GM11168 (cell line): ENCODE measurements at regions not wholly inside any gene's neighbourhood (a gene's known extent, or its start where the extent isn't known, plus 50 kb on each side); places are given as distances from the start of the nearest gene placed in this dataset.
"Not testable (repeated sequence)": the region's sequence is repeated elsewhere in the genome, so short reads cannot be mapped to it uniquely, and the experiment has no call there.

Experiments
- in situ Hi-C: fragments of 300-500 bp; cut with MboI; formaldehyde crosslinking; loops from one replicate; pipeline ENCODE4 v1.12.0; 2022; ENCODE audit warnings: low sequenced_read_pairs; ENCODE audit not compliant: unreplicated experiment

DNA sequence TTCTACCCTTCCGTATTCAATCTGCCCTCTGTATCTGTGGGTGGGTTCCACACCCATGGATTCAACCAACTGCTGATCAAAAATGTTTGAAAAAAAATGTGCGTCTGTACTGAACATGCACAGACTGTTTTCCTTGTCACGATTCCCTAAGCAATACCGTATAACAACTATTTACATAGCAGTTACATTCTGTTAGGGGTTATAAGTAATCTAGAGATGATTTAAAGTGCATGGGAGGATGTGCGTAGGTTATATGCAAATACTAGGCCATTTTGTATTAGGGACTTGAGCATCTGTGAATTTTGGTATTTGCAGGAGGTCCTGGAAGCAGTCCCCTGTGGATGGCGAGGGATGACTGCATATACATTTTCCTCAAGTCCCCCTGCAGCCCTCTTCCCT lies 486.9 kb downstream of the PREX1 start:
- in situ Hi-C loops, result no loop called here

GRCh38 chr20:48339986-48340882 lies 487.6 kb downstream of the PREX1 start:
- in situ Hi-C loops, result no loop called here

- in situ Hi-C loops, result no loop called here
These were observed 488.4 kb downstream of the PREX1 start for GRCh38 chr20:48339190-48339985.

DNA sequence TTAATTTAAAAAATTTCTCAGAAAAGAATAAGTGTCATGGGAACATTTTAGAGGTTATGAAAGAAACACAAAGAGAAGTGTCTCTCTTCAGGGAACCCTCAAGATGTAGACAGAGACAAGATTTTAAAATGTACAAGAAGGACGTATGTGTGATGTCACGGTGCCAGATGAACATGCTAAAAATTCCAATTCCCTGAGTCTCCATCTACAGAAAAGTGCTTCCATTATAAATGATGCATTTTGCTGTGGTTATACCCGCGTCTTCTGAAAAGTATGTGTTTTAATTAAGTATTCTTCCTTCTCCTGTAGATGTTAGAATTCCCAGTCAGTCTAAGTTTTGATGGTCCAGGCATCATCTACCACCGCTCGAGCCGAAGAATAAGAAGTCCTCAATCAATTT lies 489.1 kb downstream of the PREX1 start:
- in situ Hi-C loops, result no loop called here

GRCh38 chr20:48336597-48336996 lies 491.2 kb downstream of the PREX1 start:
- in situ Hi-C loops, result no loop called here

- in situ Hi-C loops, result no loop called here
These were observed 492.3 kb downstream of the PREX1 start for GRCh38 chr20:48335308-48336050.

- in situ Hi-C loops, result no loop called here
These were observed 494.1 kb downstream of the PREX1 start for GRCh38 chr20:48333707-48334106.

GRCh38 chr20:48332555-48332954 lies 495.2 kb downstream of the PREX1 start:
- in situ Hi-C loops, result no loop called here

DNA sequence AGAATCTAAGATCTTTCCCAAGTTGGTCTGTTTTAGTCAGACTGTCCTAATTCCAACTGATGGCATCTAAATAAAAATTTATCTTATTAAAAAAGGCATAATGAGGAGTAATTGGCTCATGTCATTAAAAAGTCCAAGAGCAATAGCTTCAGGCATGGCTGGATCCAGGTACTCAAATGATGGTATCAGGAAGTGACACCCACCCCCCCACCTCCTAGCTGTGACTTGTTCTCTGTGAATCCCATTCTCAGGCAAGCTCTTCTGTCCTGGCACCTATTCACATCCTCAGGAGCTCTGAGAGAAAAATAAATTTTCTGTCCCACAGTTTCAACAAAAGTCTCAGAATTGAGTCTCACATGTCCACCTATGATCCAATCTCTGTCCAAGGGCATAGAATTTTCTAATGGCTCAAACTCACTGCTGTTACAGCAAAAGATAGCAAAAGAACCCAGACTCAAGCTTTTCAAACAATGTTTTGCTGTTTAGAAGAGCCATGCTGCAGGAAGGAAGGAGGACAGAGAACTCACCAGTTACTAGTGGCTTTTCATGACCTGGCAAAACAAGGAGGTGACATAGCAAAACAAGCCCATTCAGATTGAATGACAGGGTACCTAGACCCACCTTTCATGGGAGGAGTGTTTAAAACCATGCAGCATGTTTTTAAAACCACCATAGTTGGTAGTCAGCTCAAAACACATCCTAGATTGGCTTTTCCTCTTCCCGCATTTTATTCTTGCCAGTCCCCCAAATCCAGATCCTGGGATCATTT lies 496.1 kb downstream of the PREX1 start:
- in situ Hi-C loops, result no loop called here

DNA sequence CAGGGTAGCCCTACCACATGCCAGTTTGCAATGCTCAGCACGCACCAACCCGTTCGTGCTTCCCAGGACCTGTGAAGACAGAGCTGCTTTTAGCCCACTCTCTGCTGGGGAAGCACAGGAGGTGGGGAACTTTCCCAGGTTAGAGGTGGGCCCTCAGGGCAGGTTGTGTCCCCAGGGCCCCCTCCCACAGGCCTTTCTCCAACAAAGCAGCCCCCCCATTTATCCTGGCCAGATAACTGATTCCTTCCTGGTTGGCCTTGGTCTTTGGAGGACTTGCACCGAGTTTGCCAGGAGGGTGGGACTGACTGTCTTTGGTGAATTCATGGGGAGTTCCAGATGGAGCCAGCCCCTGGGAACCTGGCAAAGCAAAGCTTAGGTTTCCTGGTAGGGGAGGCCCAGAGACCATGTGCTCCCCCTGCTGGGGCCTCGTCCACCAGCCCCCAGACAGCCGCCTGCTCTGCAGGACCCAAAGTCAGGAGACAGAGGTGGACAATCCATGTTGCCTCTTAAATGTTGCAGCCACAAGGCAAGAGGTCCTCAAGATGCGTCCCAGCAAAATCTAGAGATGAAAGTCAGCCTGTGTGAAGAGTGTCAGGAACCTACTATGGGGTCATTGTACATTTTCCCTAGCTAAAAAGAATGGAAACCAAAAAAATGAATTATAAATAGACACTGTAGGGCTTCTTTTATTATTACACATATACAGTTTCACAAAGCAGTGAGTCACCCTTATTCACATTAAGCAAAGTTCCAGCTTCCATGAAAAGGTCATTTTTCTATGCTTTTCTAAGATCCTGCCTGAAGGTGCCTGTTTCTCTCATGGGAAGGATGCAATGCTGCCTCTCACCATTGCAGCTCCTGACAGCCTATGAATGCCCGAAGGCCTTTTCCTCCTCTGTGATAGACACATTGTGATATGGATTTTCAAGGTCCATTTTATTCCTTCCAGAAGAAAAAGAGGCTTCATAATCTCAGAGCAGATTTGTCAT lies 497.8 kb downstream of the PREX1 start:
- in situ Hi-C loops, result no loop called here

DNA sequence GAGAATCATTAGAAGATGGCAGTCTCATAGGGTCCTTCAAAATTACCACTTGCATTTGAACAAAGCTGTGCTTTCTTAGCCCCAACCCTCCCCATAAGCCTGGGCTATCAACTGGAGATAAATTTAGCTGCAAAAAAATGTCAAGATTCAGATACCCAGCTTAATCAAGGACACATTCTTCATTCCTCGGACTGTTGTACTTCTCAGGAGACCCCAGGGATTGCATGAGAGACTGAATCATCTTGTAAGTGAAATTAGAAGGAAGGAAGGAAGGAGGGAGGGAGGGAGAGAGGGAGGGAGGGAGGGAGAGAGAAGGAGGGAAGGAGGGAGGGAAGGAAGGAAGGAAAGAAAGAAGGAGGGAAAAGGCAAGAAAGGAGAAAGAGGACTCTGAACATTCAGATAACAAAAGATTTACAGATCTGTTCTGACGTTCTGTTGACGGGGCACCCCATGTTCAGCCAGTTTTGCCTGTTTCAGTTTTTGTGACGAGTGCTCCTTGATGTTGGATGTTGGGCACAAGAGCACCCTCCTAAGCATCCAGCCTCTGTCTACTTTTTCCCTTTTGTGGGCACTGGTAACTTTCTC lies 498.7 kb downstream of the PREX1 start:
- in situ Hi-C loops, result no loop called here

DNA sequence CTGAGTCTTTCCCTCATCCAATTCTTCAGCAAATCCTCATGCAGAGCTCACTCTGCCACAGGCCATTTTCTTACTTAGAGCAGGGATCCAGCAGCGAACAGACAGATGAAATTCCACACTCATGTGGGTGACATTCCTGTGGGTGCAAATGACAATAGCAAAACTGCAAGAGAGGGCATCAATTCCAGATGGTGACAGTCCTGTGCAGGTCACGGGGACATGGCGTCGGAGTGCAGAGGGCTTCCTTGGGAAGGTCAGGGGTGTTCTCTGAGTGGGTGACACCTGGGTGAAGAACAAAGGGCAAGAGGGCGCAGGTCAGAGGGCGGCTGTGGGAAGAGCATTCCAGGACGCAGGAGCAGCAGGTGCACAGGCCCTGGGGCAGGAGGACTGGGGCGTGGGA lies 500.0 kb downstream of the PREX1 start:
- in situ Hi-C loops, result not testable (repeated sequence)

- in situ Hi-C loops, result no loop called here
These were observed 500.9 kb downstream of the PREX1 start for GRCh38 chr20:48326868-48327267.

GRCh38 chr20:48326434-48326691 lies 501.4 kb downstream of the PREX1 start:
- in situ Hi-C loops, result no loop called here

GRCh38 chr20:48325656-48326433 lies 502.0 kb downstream of the PREX1 start:
- in situ Hi-C loops, result no loop called here

DNA sequence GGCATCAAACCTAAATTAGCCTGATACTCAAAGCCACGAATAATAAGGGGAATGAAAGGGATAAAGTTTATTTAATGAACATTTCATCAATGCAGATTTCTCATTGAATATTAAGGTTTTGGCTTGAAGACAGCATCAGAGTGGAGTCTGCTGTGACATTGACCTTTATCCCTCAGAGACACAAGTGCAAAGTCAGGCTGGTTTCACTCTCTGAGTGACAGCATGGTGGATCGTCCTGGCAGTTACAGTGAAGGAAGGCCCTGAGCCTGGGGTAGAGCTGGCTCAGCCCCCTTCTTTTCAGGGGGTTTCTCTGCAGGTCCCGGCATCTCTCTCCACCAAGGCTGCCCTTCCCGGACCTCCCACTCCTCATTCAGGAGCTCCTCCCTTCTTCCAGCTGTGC lies 503.1 kb downstream of the PREX1 start:
- in situ Hi-C loops, result no loop called here

DNA sequence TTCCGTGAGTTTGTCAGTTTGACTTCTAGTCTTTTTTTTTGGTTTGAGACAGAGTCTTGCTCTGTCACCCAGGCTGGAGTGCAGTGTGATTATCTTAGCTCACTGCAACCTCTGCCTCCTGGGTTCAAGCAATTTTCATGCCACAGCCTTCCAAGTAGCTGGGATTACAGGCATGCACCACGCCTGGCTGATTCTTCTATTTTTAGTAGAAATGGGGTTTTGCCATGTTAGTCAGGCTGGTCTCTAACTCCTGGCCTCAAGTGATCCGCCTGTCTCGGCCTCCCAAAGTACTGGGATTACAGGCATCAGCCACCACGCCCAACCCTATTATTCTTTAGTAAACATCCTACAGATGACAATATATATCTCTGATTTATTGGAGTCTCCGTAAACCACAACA lies 506.5 kb downstream of the PREX1 start:
- in situ Hi-C loops, result no loop called here

DNA sequence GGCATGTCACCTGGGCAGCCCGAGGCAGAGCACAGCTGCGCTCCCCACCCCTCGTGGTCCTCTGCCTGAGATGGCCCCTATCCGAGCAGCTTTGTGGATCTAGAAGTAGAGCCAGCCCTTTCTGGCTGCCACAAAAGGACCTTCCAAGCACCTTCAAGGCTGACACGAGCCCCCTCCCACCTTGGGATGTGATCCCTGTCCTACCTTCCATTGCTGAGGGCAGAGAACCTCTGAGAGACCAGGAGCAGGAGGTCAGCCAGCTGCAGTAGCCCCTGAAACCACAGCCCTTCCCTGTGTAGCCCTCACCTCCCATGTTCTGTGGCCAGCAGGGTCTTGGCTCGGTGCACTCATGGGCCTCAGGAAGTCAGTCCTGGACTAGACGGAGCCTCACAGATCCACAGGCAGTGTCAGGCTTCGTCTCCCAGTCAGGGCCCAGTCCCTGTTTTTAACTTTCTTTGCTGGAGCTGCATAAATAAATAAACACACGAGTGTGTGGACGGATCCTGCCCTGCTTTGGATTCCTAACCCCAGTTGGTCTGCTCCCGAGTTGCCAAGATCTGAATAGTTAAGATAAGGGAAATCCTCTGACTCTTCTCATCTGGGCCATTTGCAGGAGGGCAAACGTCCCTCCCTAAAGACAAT lies 507.7 kb downstream of the PREX1 start:
- in situ Hi-C loops, result no loop called here
